GM18507 (cell line): ENCODE measurements at regions not wholly inside any gene's neighbourhood (a gene's known extent, or its start where the extent isn't known, plus 50 kb on each side); places are given as distances from the start of the nearest gene placed in this dataset.

Experiments
- DNase-seq: peaks from one replicate; pipeline ENCODE4 v3.0.0; 2011; ENCODE audit warnings: low read depth; ENCODE audit not compliant: insufficient read length; ENCODE audit errors: extremely low spot score
- FAIRE-seq: peaks from 2 replicates; lab custom pipeline; 2011; peaks lifted over from hg19 to GRCh38; lab: Jason Lieb, UNC

GRCh38 chr7:9181356-9181755, 747.9 kb downstream of the NXPH1 start:
- DNase-seq, result no peak
- no peak for FAIRE-seq

DNA sequence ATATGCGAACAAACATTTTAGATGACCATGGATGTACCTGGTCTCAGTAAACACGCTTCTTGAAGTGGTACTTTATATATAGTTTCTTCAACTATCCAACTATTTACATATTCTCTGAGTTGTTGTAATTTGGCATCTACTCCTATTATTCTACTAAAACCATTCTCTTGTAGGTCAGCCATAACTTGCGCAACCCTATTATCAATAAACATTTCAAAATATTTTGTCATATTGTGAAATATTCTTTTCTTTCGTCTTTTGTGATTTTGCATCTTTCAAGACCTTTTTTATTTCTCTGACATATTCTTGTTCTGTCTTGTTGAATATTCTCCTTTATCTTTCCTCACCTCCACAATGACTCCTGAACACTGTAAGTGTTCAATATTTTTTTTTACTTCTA, 753.3 kb downstream of the NXPH1 start:
- FAIRE-seq (no peak), DNase-seq (no peak)

- FAIRE-seq (no peak), DNase-seq (no peak)
Measured at GRCh38 chr7:9189703-9190102, 756.3 kb downstream of the NXPH1 start.

DNA sequence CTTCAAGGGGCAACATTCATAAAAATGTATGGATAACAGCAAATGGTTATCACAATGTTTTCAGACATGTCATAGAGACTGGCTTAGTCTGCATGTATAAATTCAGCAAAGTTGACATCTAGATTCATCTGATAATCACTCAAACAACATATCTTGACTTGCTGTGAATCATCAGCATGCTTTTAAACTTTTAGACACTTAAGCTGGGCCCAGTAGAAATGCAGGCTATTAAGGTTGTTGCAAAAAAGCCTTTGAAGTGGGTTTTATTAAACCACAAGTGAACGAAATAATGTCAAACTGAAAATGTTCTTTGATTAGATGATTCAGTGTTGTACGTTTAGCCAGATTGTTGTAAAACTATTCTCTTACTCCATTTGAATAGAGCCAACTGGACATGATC, 759.6 kb downstream of the NXPH1 start:
- FAIRE-seq, result no peak

DNA sequence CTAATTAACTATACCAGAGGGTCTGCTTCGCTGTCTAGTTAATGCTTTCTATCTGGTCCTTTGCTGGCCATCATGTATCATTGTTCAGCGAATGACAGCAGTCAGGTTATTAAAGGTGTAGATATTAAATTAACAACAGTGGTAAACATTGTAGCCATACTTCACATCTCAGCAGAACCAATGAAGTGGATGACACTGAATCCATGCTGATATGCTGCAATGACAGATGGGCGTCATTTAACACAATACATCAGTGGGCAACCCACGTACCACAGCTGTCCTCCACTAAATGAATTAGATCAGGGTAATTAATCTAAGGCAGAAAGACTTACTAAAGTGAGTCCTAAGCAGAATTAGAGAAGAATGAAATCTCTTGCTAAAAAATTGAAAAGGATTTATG, 767.2 kb downstream of the NXPH1 start:
- FAIRE-seq, result no peak
- DNase-seq, result no peak

More for the DNA sequence above, 759.6 kb downstream of the NXPH1 start:
- DNase-seq, result no peak

DNA sequence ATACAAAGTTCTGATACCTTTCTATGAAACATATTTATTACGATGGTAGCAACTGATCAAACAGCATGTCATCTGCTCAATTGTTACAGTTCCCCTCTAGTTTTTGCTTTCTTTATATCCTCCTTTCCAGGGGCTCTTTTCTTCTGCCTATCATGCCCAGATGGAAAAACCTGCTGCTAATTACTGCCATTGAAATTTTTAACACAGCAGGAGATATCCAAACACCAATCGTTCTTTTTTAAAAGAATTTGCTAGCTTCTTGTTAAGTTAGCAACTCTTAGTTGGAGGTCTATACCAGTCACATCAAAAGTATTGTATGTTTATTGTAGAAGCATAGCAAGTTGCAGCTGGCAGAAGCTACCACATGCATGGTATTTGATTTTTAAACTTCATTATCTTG, 768.5 kb downstream of the NXPH1 start:
- DNase-seq, result no peak
- FAIRE-seq, result no peak

- no peak for DNase-seq
- no peak for FAIRE-seq
Measured at GRCh38 chr7:9204571-9204970, 771.2 kb downstream of the NXPH1 start.

DNA sequence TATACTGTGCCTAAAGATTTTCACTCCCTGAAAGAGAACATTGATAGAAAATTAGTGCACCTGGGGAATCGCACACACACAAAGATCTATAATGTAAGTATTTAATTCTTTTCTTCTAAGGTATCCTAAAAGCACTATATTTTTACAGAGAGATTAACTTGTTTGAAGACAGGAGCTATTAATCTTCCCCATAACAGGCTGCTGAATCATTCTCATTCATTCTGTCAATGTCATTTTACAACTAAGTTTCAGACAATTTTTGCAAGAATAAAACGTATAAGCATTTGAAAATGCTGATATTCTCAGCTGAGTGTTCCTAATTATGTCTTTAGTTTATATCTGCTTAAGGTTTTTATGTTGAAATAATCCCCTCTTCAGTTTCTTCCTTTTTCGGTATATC, 776.7 kb downstream of the NXPH1 start:
- DNase-seq (no peak), FAIRE-seq (no peak)

GRCh38 chr7:9217204-9217603, 783.8 kb downstream of the NXPH1 start:
- no peak for FAIRE-seq

DNA sequence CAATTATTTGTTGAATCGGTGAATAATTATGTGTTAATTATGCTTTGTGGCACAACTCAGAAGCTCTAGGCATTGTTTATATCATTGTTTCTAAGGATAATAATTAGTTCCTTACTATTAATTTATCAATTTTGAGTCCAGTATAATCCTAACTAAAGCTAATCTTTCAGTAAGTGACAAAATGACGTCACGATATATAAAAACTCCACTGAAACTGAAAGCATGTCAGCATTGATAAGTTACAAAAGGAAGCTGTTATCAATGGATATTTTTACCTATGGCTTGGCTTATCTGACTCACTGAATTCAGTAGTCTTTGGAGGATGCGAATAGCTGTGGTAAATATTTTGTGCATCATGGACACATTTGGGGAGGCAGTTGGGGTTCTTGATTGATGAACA, 793.1 kb downstream of the NXPH1 start:
- DNase-seq (no peak), FAIRE-seq (no peak)

More at GRCh38 chr7:9217204-9217603, 783.8 kb downstream of the NXPH1 start:
- no peak for DNase-seq

DNA sequence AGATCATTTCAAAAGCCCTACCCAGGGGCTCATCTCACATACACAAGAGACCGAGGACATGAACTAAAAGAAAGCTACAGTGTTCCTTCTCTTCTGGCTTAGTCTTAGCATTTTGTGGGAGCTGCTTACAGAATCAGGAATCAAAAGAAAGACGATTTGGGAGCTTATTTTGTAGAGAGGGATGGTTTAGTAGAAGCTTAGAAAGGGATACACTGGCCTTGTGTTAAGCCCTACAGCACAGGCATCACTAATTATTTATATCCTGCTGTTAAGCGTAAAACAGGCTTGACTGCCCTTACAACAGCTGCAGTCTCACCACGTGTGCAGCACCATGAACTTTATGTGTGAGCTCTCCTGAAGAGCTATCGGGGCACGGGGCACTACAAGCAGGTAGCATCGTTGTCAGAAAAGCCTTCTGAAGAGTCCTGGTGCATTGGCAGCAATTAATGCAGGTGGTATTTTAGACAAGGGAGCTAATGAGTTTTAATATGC, 798.3 kb downstream of the NXPH1 start:
- no peak for DNase-seq
- no peak for FAIRE-seq

DNA sequence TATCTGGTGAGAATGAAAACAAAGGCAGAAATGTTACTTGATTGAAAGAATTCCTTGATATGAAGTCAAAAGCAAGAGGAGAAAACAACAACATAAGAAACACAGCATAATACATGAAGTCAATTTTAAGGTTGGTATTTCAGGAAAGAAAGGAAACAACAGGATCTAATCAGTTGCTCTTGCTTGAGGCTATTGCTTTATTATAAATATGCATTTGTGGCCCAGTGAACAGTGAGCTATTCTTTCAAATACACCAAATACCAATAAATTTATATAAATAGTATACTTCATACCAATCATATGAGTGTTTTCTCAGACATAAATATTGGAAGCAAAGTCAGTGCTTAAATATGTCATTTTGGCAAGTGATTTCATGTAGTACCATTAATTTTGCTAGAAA, 806.6 kb downstream of the NXPH1 start:
- FAIRE-seq, result no peak

DNA sequence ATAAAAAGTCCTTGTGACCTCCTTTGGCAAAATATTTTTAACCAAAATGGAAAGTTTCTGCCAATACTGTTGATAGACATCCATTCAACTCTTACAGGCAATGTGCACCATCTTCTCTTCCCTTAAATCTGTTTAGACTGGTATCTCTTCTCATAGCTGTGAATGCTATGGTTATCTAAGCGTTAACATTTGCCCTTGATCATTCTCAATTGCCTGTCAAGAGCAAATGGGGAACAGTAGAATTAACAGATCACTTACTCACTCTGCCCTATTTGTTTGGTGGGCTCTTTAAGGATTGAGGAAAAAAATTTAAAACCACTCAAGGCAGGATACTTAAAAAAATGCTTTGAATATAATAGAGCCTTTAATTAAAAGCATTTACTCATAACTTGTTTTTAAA, 808.4 kb downstream of the NXPH1 start:
- no peak for FAIRE-seq
- DNase-seq, result no peak

More for the DNA sequence above, 806.6 kb downstream of the NXPH1 start:
- DNase-seq, result no peak

DNA sequence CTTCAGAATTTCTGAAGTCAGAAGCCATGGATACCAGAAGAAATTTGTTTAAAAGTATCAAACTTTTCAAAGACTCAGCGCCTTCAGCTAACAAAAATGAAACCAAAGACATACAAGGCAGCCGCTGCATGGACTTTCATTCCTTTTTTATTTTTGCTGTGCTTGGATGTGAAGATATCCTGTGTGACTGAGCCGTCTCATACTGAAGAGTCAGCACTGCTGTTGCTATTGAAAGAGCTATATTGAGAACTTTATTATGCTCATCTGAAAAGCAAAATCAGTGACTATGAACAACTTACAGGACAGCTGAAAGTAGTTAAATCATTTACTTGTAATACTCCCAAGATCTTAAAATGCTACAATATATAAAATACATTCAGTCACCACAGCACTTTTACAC, 809.2 kb downstream of the NXPH1 start:
- FAIRE-seq (no peak), DNase-seq (no peak)

GRCh38 chr7:9250876-9251275, 817.5 kb downstream of the NXPH1 start:
- no peak for FAIRE-seq
- DNase-seq, result no peak

DNA sequence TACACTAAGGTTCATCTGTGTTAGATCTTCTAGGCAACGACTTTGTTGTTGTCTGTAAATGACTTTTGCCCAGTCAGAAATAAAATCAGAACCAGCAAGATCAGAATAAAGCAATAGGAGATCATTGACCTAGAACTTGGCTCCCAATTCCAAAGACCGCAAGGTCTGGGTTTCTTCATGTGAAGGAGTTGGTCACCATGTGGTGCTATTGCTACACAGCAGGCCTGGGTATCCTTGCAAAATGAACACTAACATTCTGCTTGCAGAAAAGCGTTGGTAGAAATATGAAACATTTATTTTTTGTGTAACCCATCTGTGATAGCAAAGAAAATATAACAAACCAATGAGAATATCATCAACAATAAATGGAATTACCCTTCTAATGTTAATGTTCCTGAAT, 831.0 kb downstream of the NXPH1 start:
- no peak for DNase-seq
- no peak for FAIRE-seq

DNA sequence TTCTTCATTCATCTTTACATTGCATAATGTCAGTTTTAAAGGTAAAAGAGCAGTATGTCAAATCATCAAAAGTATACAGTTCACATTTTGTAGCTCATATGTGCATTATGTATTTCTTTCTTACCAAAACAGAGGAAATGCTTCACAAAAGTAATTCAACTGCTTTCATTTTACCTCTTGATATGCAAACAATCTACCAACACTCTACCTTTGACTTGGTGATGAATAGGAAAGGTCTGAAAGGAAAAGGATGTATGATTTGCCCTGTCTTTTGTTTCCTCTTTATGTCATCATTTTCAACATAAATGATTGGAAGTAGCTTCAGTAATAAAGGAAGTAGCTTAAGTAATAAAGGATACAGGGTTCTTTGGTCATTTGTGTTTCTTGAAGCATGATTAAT, 846.7 kb downstream of the NXPH1 start:
- FAIRE-seq, result no peak
- DNase-seq, result no peak

- FAIRE-seq (no peak), DNase-seq (no peak)
Measured at GRCh38 chr7:9283246-9283645, 849.8 kb downstream of the NXPH1 start.

DNA sequence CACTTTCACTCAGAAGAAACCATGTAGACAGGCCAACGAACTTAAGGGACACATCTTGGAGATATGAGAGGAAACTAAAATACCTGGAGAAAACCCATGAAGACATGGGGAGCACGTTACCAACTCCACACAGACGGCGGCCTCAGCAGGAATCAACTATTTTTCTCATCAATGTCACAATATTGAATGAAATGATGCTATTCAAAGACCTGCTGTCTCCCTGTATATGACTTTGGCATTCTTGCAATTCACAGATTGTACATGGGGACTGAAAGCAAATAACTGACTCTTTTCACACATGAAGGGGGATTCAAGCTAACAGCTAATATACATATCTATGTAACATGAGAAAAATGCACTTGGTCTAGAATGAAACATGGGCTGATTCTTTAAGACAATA, 869.0 kb downstream of the NXPH1 start:
- FAIRE-seq, result no peak

DNA sequence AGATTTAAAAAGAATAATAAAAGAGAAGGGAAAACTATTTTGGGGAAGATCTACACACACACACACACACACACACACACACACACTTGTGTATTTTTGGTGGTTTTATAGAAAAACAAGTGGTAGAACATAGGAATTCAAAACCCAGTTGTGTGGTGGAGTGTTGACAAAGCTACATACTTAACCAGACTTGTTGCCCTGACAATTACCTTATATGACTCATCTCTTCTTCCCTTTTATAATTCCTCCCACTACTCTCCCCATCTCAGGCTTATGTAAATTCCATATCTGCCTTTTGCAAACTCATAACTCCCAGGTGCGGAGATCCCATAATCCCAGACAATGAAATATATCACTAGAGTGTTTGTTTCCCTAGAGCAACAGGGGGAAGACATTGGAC, 873.7 kb downstream of the NXPH1 start:
- no peak for FAIRE-seq
- DNase-seq, result no peak

More for the DNA sequence above, 869.0 kb downstream of the NXPH1 start:
- DNase-seq, result no peak

GRCh38 chr7:9324513-9324912, 891.1 kb downstream of the NXPH1 start:
- DNase-seq (no peak), FAIRE-seq (no peak)

- FAIRE-seq, result no peak
- DNase-seq, result no peak
Measured at GRCh38 chr7:9328296-9328695, 894.9 kb downstream of the NXPH1 start.
